Skeletal muscle tissue (tissue), 3 donors: ENCODE measurements at regions not wholly inside any gene's neighbourhood (a gene's known extent, or its start where the extent isn't known, plus 50 kb on each side); places are given as distances from the start of the nearest gene placed in this dataset.

Experiments
- H3K27ac ChIP-seq: one replicate; pipeline ENCODE4 v1.7.0; 2013; ENCODE audit warnings: mild to moderate bottlenecking, low read depth, low read length, inconsistent platforms
- H3K27me3 ChIP-seq, 3 donors: one replicate each; pipeline ENCODE4 v1.7.0; 2013; ENCODE audit warnings: low read length in 3 of 3; ENCODE audit not compliant: control insufficient read depth in 3 of 3, insufficient read depth in 3 of 3
- H3K36me3 ChIP-seq, 3 donors: one replicate each; pipeline ENCODE4 v1.7.0; 2013; ENCODE audit warnings: low read length in 3 of 3; ENCODE audit not compliant: control insufficient read depth in 3 of 3, insufficient read depth in 3 of 3
- H3K4me1 ChIP-seq, 3 donors: one replicate each; pipeline ENCODE4 v1.7.0; 2013; ENCODE audit warnings: low read length in 3 of 3, mild to moderate bottlenecking in 3 of 3; ENCODE audit not compliant: control insufficient read depth in 3 of 3, insufficient read depth in 3 of 3
- H3K4me3 ChIP-seq, 3 donors: one replicate each; pipeline ENCODE4 v1.7.0; 2013; ENCODE audit warnings: low read length in 3 of 3
- H3K9ac ChIP-seq, 3 donors: one replicate each; pipeline ENCODE4 v1.7.0; 2013; ENCODE audit warnings: low read length in 3 of 3, mild to moderate bottlenecking in 3 of 3, moderate library complexity in 2 of 3, low read depth in 1 of 3
- H3K9me3 ChIP-seq, 3 donors: one replicate each; pipeline ENCODE4 v1.7.0; 2013; ENCODE audit warnings: low read length in 3 of 3; ENCODE audit not compliant: control insufficient read depth in 3 of 3
- donor health status: Osteomylitis.

GRCh38 chr22:47275605-47276449 lies 513.4 kb downstream of the TBC1D22A start:
- Histone ChIP-seq H3K9me3 (peaks cover 0 to 1% (median 0%) of the 10 kb centered on the region in 3 donors), H3K36me3 (no peaks in the 10 kb centered on the region), H3K9ac (no peak overlapping the region), H3K4me3 (no peak overlapping the region), H3K4me1 (peaks cover 0 to 6% (median 0%) of the 10 kb centered on the region in 3 donors), H3K27ac (no peak overlapping the region), H3K27me3 (peaks cover 15 to 35% (median 35%) of the 10 kb centered on the region in 3 donors)

DNA sequence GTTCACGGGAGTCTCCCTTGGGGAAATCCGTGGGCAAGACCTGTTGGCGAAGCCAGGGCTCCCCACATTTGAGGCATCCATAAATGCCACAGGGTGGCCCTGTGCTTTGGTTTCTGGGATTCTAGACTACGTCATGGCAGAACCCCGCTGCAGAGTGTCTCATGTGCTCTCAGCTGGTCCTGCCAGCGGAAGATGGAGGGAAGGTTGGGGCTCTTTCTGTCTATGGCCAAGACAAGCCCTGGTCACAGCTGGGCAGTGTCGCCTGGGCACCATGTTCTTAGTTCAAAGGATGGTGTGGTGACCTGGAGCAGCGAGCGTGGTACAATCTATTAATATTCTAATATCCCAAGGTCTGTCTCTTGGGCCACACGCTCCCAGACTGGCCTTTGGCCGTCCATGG lies 511.7 kb downstream of the TBC1D22A start:
- H3K9me3 ChIP-seq: peaks cover 0 to 3% (median 0%) of the 10 kb centered on the region in 3 donors
- H3K4me3 ChIP-seq: no peak overlapping the region
- no peak overlapping the region for H3K27ac ChIP-seq
- H3K36me3 ChIP-seq: no peaks in the 10 kb centered on the region
- peaks cover 0 to 6% (median 0%) of the 10 kb centered on the region in 3 donors for H3K4me1 ChIP-seq
- peaks cover 12 to 28% (median 27%) of the 10 kb centered on the region in 3 donors for H3K27me3 ChIP-seq
- no peak overlapping the region for H3K9ac ChIP-seq

DNA sequence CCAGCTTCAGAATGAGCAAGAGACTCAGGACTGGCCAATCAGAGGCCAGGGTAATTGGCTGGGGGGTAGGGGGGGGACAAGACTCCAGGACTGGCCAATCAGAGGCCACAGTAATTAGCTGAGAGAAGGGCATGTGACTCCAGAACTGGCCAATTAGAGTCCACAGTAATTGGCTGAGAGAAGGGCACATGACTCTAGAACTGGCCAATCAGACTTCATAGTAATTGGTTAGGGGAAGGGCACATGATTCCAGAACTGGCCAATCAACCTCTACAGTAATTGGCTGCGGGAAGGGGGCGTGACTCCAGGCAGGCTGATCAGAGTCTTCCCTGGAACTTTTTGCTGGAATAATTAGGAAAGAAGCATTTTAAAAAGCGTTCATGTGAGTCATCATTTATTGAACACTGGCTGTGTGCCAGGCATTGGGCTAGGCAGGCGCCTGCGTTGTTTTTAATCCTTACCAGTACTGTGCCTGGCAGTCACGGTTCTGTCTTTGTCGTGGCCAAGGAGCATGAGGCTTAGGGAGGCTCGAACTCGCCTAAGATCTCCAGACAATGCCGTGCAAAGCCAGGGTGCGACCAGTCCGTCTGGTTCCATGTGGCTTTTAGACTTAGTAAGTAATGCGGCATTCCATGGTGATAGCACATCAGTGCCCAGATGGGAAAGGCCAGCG lies 508.1 kb downstream of the TBC1D22A start:
- Histone ChIP-seq H3K9me3 (peaks cover 2 to 3% (median 3%) of the 10 kb centered on the region in 3 donors), H3K36me3 (no peaks in the 10 kb centered on the region), H3K4me1 (no peaks in the 10 kb centered on the region), H3K4me3 (no peak overlapping the region), H3K9ac (no peak overlapping the region), H3K27me3 (peaks cover 3 to 8% (median 3%) of the 10 kb centered on the region in 3 donors), H3K27ac (no peak overlapping the region)

DNA sequence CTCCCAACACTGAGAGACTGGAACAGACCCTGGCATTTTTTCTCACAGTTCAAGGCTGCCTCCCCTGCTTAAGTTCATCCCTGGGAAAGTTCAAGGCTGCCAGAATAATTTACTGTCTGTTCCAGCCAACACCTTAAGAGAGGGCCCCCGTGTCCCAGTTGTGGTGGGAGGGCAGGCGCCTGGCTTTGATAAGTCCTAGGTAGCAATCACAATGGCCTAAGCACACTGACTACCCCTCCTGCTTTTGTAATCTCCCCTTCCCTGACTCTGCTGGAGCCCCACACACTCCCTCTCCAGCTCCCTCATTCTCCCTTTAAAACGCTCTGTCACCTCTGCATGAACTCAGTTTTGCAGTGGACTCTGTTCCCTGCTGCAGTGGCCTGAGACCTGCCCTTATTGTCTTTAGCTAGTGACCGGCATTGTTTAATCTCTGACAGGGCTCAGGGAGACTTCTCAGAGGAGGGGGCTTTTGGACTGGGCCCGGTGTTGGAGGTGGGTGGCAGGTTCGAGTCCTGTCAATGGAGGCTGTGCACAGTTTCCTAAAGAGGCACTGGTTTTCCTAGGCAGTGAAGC lies 507.2 kb downstream of the TBC1D22A start:
- H3K9ac ChIP-seq: no peak overlapping the region
- peaks cover 2 to 3% (median 3%) of the 10 kb centered on the region in 3 donors for H3K9me3 ChIP-seq
- no peaks in the 10 kb centered on the region for H3K4me1 ChIP-seq
- no peaks in the 10 kb centered on the region for H3K36me3 ChIP-seq
- H3K27me3 ChIP-seq: peaks cover 0 to 8% (median 0%) of the 10 kb centered on the region in 3 donors
- H3K4me3 ChIP-seq: no peak overlapping the region
- H3K27ac ChIP-seq: no peak overlapping the region

- H3K27me3 ChIP-seq: peaks cover 0 to 8% (median 0%) of the 10 kb centered on the region in 3 donors
- peaks cover 2 to 3% (median 3%) of the 10 kb centered on the region in 3 donors for H3K9me3 ChIP-seq
- no peak overlapping the region for H3K4me3 ChIP-seq
- no peak overlapping the region for H3K27ac ChIP-seq
- H3K9ac ChIP-seq: no peak overlapping the region
- no peaks in the 10 kb centered on the region for H3K36me3 ChIP-seq
- no peaks in the 10 kb centered on the region for H3K4me1 ChIP-seq
Observed at GRCh38 chr22:47267513-47268282, 505.2 kb downstream of the TBC1D22A start.

GRCh38 chr22:47266329-47266728 lies 503.9 kb downstream of the TBC1D22A start:
- peaks cover 2 to 3% (median 3%) of the 10 kb centered on the region in 3 donors for H3K9me3 ChIP-seq
- H3K9ac ChIP-seq: no peak overlapping the region
- peaks cover 0 to 8% (median 0%) of the 10 kb centered on the region in 3 donors for H3K27me3 ChIP-seq

GRCh38 chr22:47260551-47260950 lies 498.1 kb downstream of the TBC1D22A start:
- H3K27ac ChIP-seq: no peak overlapping the region
- no peaks in the 10 kb centered on the region for H3K36me3 ChIP-seq
- H3K4me1 ChIP-seq: no peaks in the 10 kb centered on the region
- no peaks in the 10 kb centered on the region for H3K9me3 ChIP-seq
- no peak overlapping the region for H3K4me3 ChIP-seq
- peaks cover 6 to 16% (median 14%) of the 10 kb centered on the region in 3 donors for H3K27me3 ChIP-seq
- H3K9ac ChIP-seq: no peak overlapping the region

More at GRCh38 chr22:47266329-47266728, 503.9 kb downstream of the TBC1D22A start:
- no peaks in the 10 kb centered on the region for H3K4me1 ChIP-seq
- no peak overlapping the region for H3K27ac ChIP-seq
- H3K4me3 ChIP-seq: no peak overlapping the region
- no peaks in the 10 kb centered on the region for H3K36me3 ChIP-seq

GRCh38 chr22:47259990-47260389 lies 497.5 kb downstream of the TBC1D22A start:
- no peak overlapping the region for H3K9ac ChIP-seq
- no peak overlapping the region for H3K4me3 ChIP-seq
- no peak overlapping the region for H3K27ac ChIP-seq
- no peaks in the 10 kb centered on the region for H3K9me3 ChIP-seq
- H3K27me3 ChIP-seq: peaks cover 6 to 16% (median 14%) of the 10 kb centered on the region in 3 donors
- no peaks in the 10 kb centered on the region for H3K36me3 ChIP-seq
- no peaks in the 10 kb centered on the region for H3K4me1 ChIP-seq

DNA sequence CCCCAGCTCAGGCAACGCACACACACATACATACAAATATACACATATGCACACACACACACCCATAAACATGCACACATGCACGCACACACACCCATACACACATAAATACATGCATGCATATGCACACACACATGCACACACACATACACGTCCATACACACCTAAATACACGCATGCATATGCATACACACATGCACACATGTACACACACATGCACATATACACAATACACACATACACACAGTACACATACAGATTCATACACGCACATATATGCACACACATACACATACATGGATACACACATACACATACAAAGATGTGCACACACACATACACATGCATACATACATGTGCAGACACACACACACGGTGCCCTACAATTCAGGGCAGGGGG lies 496.6 kb downstream of the TBC1D22A start:
- H3K4me3 ChIP-seq: no peak overlapping the region
- H3K9ac ChIP-seq: no peak overlapping the region
- no peaks in the 10 kb centered on the region for H3K4me1 ChIP-seq
- no peaks in the 10 kb centered on the region for H3K36me3 ChIP-seq
- H3K9me3 ChIP-seq: no peaks in the 10 kb centered on the region
- H3K27me3 ChIP-seq: peaks cover 6 to 16% (median 14%) of the 10 kb centered on the region in 3 donors
- no peak overlapping the region for H3K27ac ChIP-seq
